ENCODE measurements at regions not wholly inside any gene's neighbourhood (a gene's known extent, or its start where the extent isn't known, plus 50 kb on each side); places are given as distances from the start of the nearest gene placed in this dataset.

GRCh38 chr12:61911113-61911512 lies 349.1 kb upstream of the USP15 start:
- H3K9me3 Mint-ChIP-seq: no peaks in the 10 kb centered on the region
- no peaks in the 10 kb centered on the region for H3K36me3 Mint-ChIP-seq
- H3K27ac Mint-ChIP-seq: no peak overlapping the region
- no peaks in the 10 kb centered on the region for H3K27me3 Mint-ChIP-seq
- no peaks in the 10 kb centered on the region for H3K4me1 Mint-ChIP-seq
- DNase-seq: no peak
- CTCF ChIA-PET: no interaction called here
- no peak overlapping the region for H3K4me3 Mint-ChIP-seq

DNA sequence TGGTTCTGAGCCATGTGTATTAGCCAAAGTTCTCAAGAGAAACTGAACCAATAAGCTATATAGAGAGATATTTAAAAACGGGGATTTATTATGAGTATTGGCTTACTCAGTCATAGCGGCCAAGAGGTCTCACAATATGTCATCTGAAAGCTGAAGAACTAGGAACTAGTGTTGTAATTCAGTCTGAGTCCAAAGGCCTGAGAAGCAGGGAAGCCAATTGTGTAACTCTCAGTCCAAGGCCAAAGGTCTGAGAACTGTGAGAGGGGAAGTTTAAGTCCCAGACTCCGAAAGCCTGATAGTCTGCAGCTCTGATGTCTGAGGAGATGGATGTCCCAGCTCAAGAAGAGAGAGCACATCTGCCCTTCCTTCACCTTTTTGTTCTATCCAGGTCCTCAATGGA lies 344.8 kb upstream of the USP15 start:
- no peaks in the 10 kb centered on the region for H3K9me3 Mint-ChIP-seq
- H3K4me3 Mint-ChIP-seq: no peak overlapping the region
- CTCF ChIA-PET: no interaction called here
- H3K36me3 Mint-ChIP-seq: no peaks in the 10 kb centered on the region
- DNase-seq: no peak
- H3K4me1 Mint-ChIP-seq: no peaks in the 10 kb centered on the region
- H3K27me3 Mint-ChIP-seq: no peaks in the 10 kb centered on the region
- no peak overlapping the region for H3K27ac Mint-ChIP-seq

- DNase-seq: no peak
- Mint-ChIP-seq H3K36me3 (no peaks in the 10 kb centered on the region), H3K27me3 (no peaks in the 10 kb centered on the region), H3K27ac (no peak overlapping the region), H3K4me3 (no peak overlapping the region), H3K4me1 (no peaks in the 10 kb centered on the region), H3K9me3 (peaks cover under 1% of the 10 kb centered on the region)
- CTCF ChIA-PET: no interaction called here
These were observed 343.4 kb upstream of the USP15 start for GRCh38 chr12:61916831-61917230.

DNA sequence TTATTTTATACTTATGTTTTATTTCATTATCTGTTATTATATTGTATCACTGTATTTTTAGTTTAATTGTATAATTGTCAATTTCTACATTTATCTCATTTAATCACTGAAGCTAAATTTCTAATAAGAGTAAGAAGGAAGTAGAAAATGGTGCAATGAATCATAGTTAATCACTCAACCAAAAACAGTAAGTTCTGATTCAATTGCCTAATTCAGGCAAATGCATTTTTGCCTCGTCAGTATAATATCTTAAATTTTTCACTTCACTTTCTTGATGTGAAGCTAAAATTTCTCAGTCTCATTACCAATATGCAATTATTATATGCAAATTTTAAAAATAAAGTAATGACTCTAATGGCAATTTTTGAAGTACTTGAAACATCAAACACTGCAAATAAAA lies 340.5 kb upstream of the USP15 start:
- Mint-ChIP-seq H3K9me3 (peaks cover 6% of the 10 kb centered on the region), H3K36me3 (no peaks in the 10 kb centered on the region), H3K4me1 (no peaks in the 10 kb centered on the region), H3K27me3 (no peaks in the 10 kb centered on the region), H3K27ac (no peak overlapping the region), H3K4me3 (no peak overlapping the region)
- DNase-seq: no peak
- CTCF ChIA-PET: interaction anchor here (1.0 kb wide), 1 partner anchor 73 kb away, joined by 3 read pairs; no protein-coding TSS in a partner anchor

- no peak for DNase-seq
- no peak overlapping the region for H3K27ac Mint-ChIP-seq
- CTCF ChIA-PET: no interaction called here
- H3K9me3 Mint-ChIP-seq: peaks cover 6% of the 10 kb centered on the region
- no peaks in the 10 kb centered on the region for H3K4me1 Mint-ChIP-seq
- no peaks in the 10 kb centered on the region for H3K27me3 Mint-ChIP-seq
- H3K36me3 Mint-ChIP-seq: no peaks in the 10 kb centered on the region
- no peak overlapping the region for H3K4me3 Mint-ChIP-seq
These were observed 340.0 kb upstream of the USP15 start for GRCh38 chr12:61920230-61920629.

DNA sequence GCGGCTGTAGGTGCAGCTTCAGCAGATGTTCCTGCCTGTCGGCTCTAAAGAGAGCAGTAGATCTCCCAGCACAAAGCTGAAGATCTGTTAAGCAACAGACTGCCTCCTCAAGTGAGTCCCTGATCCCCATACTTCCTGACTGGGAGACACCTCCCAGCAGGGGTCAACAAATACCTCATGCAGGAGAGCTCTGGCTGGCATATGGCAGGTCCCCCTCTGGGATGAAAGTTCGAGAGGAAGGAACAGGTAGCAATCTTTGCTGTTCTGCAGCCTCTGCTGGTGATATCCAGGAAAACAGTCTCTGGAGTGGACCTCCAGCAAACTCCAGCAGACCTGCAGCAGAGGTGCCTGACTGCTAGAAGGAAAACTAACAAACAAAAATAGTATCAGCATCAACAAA lies 337.1 kb upstream of the USP15 start:
- Mint-ChIP-seq H3K27me3 (no peaks in the 10 kb centered on the region), H3K27ac (no peak overlapping the region), H3K36me3 (no peaks in the 10 kb centered on the region), H3K9me3 (peaks cover 8% of the 10 kb centered on the region), H3K4me1 (no peaks in the 10 kb centered on the region), H3K4me3 (no peak overlapping the region)
- CTCF ChIA-PET: no interaction called here
- no peak for DNase-seq

GRCh38 chr12:61934564-61934963 lies 325.6 kb upstream of the USP15 start:
- CTCF ChIA-PET: no interaction called here
- H3K9me3 Mint-ChIP-seq: no peaks in the 10 kb centered on the region
- H3K4me1 Mint-ChIP-seq: no peaks in the 10 kb centered on the region
- no peaks in the 10 kb centered on the region for H3K36me3 Mint-ChIP-seq
- no peaks in the 10 kb centered on the region for H3K27me3 Mint-ChIP-seq
- no peak for DNase-seq
- no peak overlapping the region for H3K4me3 Mint-ChIP-seq
- no peak overlapping the region for H3K27ac Mint-ChIP-seq

DNA sequence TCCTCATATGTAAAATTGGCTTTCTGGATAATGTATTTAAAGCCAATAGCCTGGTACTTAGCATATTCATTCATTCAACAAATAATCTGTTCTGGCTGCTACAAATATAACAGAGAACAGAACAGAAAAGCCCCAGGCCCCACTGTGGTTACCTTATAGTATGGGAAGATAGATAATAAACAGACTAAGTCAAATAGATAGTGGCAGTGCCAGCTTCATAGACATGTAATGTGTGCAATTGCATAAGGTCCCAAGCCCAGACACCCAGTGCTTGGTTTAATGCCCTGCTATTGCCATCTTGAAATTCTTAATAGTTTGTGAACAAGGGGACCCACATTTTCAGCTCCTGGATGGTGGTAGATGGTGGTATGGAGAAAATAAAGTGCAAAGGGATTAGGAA lies 320.2 kb upstream of the USP15 start:
- H3K27me3 Mint-ChIP-seq: no peaks in the 10 kb centered on the region
- no peaks in the 10 kb centered on the region for H3K36me3 Mint-ChIP-seq
- peaks cover 4% of the 10 kb centered on the region for H3K9me3 Mint-ChIP-seq
- no peak for DNase-seq
- H3K4me1 Mint-ChIP-seq: no peaks in the 10 kb centered on the region
- no peak overlapping the region for H3K4me3 Mint-ChIP-seq
- no peak overlapping the region for H3K27ac Mint-ChIP-seq
- CTCF ChIA-PET: interaction anchor here (0.6 kb wide), 1 partner anchor 124 kb away, joined by 3 read pairs; no protein-coding TSS in a partner anchor

DNA sequence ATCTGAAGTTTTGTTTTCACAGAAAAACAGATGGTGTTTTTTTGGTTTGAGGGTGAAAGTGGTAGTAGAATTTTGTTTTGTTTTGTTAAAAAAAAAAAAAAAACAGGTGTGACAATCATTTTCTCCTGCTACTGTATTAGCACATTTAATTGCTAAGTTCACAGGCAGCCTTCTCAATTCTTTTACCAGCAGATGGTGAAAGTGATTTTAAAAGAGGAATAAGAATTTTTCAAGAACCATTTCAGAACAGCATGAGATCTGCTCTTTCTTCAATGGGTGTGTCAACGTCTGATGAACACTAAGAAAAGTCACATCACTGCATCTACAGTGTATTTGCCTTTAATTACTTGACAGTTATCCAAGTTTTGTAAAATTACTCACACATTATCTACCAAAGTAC lies 303.7 kb upstream of the USP15 start:
- Mint-ChIP-seq H3K27ac (no peak overlapping the region), H3K36me3 (no peaks in the 10 kb centered on the region), H3K4me3 (no peak overlapping the region), H3K27me3 (no peaks in the 10 kb centered on the region), H3K9me3 (no peaks in the 10 kb centered on the region), H3K4me1 (no peaks in the 10 kb centered on the region)
- CTCF ChIA-PET: no interaction called here
- DNase-seq: no peak

DNA sequence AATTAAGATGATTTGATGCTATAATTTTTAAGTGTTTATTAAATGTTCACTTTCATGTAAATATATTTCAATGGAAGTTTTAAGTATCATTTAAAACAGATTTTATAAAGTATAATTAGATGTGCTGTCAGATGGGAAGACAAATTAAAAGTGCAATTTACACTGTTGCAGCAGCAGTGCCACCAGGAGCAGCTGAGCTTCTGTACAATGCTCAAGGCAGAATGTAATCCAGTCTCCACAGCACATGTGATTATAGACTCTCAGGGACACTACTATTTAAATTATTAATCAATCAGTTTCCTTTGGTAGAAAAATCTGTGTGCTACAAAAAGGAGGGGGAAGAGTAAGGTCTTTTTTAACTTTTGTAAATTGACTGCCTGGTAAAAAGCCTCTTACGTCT lies 285.7 kb upstream of the USP15 start:
- Mint-ChIP-seq H3K36me3 (no peaks in the 10 kb centered on the region), H3K9me3 (peaks cover 3% of the 10 kb centered on the region), H3K27ac (no peak overlapping the region), H3K4me1 (no peaks in the 10 kb centered on the region), H3K27me3 (no peaks in the 10 kb centered on the region), H3K4me3 (no peak overlapping the region)
- CTCF ChIA-PET: no interaction called here
- DNase-seq: no peak

GRCh38 chr12:61985830-61986229 lies 274.4 kb upstream of the USP15 start:
- no peak overlapping the region for H3K27ac Mint-ChIP-seq
- no peak for DNase-seq
- CTCF ChIA-PET: no interaction called here
- H3K9me3 Mint-ChIP-seq: no peaks in the 10 kb centered on the region
- H3K4me1 Mint-ChIP-seq: no peaks in the 10 kb centered on the region
- H3K36me3 Mint-ChIP-seq: no peaks in the 10 kb centered on the region
- H3K27me3 Mint-ChIP-seq: no peaks in the 10 kb centered on the region
- H3K4me3 Mint-ChIP-seq: no peak overlapping the region

- no peak overlapping the region for H3K4me3 Mint-ChIP-seq
- H3K27me3 Mint-ChIP-seq: no peaks in the 10 kb centered on the region
- DNase-seq: no peak
- no peak overlapping the region for H3K27ac Mint-ChIP-seq
- H3K9me3 Mint-ChIP-seq: no peaks in the 10 kb centered on the region
- no peaks in the 10 kb centered on the region for H3K36me3 Mint-ChIP-seq
- CTCF ChIA-PET: no interaction called here
- H3K4me1 Mint-ChIP-seq: no peaks in the 10 kb centered on the region
These were observed 273.0 kb upstream of the USP15 start for GRCh38 chr12:61987173-61987572.

DNA sequence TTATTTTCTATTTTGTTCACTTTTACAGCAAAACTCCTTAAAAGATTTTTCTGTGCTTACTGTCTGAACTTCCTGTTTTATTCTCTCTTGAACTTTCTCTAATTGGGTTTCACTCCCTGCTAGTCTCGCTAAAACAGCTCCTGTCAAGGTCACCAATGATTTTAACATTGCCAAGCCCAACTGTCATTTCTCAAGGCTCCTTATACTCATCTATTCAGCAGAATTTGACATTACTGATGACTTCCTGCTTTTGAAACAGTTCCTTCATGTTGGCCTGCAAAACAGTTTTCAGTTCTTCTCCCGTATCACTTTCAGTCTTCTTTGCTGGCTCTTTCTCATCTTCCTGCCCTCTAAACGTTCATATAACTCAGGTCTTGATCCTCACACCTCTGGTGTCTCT lies 268.5 kb upstream of the USP15 start:
- Mint-ChIP-seq H3K36me3 (no peaks in the 10 kb centered on the region), H3K9me3 (no peaks in the 10 kb centered on the region), H3K4me1 (no peaks in the 10 kb centered on the region), H3K4me3 (no peak overlapping the region), H3K27ac (no peak overlapping the region), H3K27me3 (peaks cover 3% of the 10 kb centered on the region)
- CTCF ChIA-PET: interaction anchor here (1.7 kb wide), 1 partner anchor 338 kb away, joined by 3 read pairs; no protein-coding TSS in a partner anchor
- no peak for DNase-seq

DNA sequence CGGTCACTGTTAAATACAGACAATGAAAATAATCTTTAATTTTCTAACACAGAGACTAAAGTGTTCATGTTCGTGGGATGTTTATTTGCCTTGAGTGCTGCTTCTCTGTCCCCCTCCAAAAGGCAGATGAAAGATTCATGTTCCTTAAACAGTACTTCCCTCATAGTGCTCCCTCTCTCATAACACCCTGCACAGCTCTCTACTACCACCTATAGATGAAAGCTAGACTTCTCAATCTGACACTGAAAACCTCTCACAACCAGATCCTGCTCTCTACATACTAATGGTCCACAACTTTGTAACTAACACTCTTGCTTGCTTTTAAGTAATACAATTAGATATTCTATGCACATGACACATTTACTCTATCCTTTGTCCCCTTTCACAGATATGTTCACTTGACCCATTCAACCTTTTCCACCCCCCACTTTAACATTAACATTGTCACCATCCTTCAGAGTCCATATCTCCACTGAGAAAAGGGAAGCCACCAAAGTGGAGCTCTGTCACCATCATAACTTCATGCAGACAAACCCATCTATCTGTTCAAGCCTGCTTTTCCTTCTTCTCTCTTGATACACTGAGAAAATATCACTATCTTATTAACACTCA lies 266.4 kb upstream of the USP15 start:
- Mint-ChIP-seq H3K4me3 (no peak overlapping the region), H3K27ac (no peak overlapping the region), H3K4me1 (no peaks in the 10 kb centered on the region), H3K9me3 (no peaks in the 10 kb centered on the region), H3K27me3 (peaks cover 3% of the 10 kb centered on the region), H3K36me3 (no peaks in the 10 kb centered on the region)
- CTCF ChIA-PET: interaction anchor here (0.5 to 1.5 kb wide), 2 partner anchors 12 to 547 kb away, joined by 3 read pairs; no protein-coding TSS in a partner anchor
- no peak for DNase-seq

DNA sequence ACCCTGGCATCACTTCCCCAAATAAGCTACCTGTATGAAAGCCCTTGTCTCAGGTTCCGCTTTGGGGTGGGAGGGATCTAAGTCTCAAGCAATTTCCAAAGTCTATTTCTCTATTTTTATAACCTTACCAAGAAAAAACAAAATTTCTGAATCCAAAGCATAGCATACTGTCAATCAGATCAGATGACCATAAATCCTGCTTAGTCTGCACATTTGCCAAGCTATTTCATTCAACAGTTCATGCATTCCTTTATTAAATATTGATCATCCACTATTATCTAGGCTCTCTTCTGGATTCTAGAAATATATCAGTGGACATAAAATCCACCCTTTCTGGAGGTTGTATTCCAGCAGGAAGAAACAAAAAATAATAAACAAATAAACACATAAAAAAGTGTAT lies 263.5 kb upstream of the USP15 start:
- Mint-ChIP-seq H3K4me1 (no peaks in the 10 kb centered on the region), H3K36me3 (no peaks in the 10 kb centered on the region), H3K4me3 (no peak overlapping the region), H3K9me3 (no peaks in the 10 kb centered on the region), H3K27me3 (peaks cover 3% of the 10 kb centered on the region), H3K27ac (no peak overlapping the region)
- no peak for DNase-seq
- CTCF ChIA-PET: no interaction called here

GRCh38 chr12:61998791-61999190 lies 261.4 kb upstream of the USP15 start:
- CTCF ChIA-PET: no interaction called here
- Mint-ChIP-seq H3K4me1 (no peaks in the 10 kb centered on the region), H3K36me3 (no peaks in the 10 kb centered on the region), H3K27me3 (peaks cover 3% of the 10 kb centered on the region), H3K27ac (no peak overlapping the region), H3K9me3 (no peaks in the 10 kb centered on the region), H3K4me3 (no peak overlapping the region)
- no peak for DNase-seq
